ENCODE measurements at regions not wholly inside any gene's neighbourhood (a gene's known extent, or its start where the extent isn't known, plus 50 kb on each side); places are given as distances from the start of the nearest gene placed in this dataset.

DNA sequence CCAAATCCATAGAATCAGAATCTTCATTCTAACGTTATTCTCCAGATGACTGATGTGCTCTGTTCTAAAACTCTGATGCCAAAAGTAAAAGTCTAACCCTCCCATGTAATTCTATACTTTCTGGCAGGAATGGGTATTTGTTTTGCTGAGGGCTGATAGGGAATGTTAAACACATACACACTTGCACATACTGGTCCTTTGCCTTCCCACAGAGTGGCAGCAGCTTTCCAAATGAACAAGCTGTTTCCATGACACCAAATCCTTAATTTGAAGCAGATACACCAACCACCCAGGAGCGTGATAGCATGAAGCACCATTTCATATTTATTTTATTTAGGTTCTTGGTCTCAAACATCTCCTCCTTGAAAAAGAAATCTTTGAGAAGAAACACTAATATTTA is 155.5 kb upstream of the PRDX4 start:
- no peaks in the 10 kb centered on the region for H4K20me1 ChIP-seq (replicated peaks in 1 of 2; ENCODE audit: control insufficient read depth in 1 of 2, insufficient read depth in 2 of 2, low read length in 2 of 2)
- H3K23me2 ChIP-seq (ENCODE audit: low read depth, low read length) = no peaks in the 10 kb centered on the region
- no peak overlapping the region for H3K14ac ChIP-seq (ENCODE audit: insufficient read length)
- H3K79me1 ChIP-seq (ENCODE audit: low read depth, low read length) = no peaks in the 10 kb centered on the region; the same call in 1 of the 2 replicates
- H3K9me3 ChIP-seq (ENCODE audit: insufficient read depth in 2 of 2, low read depth in 1 of 2, low read length in 1 of 2) = no peaks in the 10 kb centered on the region
- H2BK12ac ChIP-seq (ENCODE audit: low read depth, low read length) = no peak overlapping the region
- H3K56ac ChIP-seq (replicated peaks; ENCODE audit: insufficient read length, low read depth, low read length) = no peak overlapping the region
- H4K91ac ChIP-seq (replicated peaks; ENCODE audit: insufficient read length, low read length) = no peak overlapping the region
- H3K4me3 ChIP-seq (ENCODE audit: extremely low read depth in 1 of 4, insufficient read depth in 2 of 4, low read depth in 3 of 4, low read length in 4 of 4) = no peak overlapping the region
- no peak overlapping the region for H2AFZ ChIP-seq (ENCODE audit: low read length)
- peak; percentile 7 for FAIRE-seq
- CTCF ChIA-PET (ENCODE audit: partially characterized antibody) = no interaction called here
- no peak for TF ChIP-seq CHD2 (IDR thresholded peaks at IDR 0.05; ENCODE audit: low read length)
- no peak for TF ChIP-seq NRF1 (IDR thresholded peaks at IDR 0.05; ENCODE audit: low read depth, low read length)
- no peak for TF ChIP-seq BACH1 (IDR thresholded peaks at IDR 0.05; ENCODE audit: low read length)
- no peak for TF ChIP-seq ZNF274 (IDR thresholded peaks at IDR 0.05; ENCODE audit: borderline replicate concordance, extremely low read depth, low read length)
- TF ChIP-seq KDM1A (IDR thresholded peaks at IDR 0.05; ENCODE audit: borderline replicate concordance, low read length) = no peak
- no peak for TF ChIP-seq SP4 (IDR thresholded peaks at IDR 0.05; ENCODE audit: low read length)
- no peak for TF ChIP-seq JUND (IDR thresholded peaks at IDR 0.05; ENCODE audit: low read length)
- no peak for TF ChIP-seq GTF2F1 (IDR thresholded peaks at IDR 0.05; ENCODE audit: borderline replicate concordance, low read depth, low read length)
- no peak for TF ChIP-seq CREB1 (IDR thresholded peaks at IDR 0.05)
- no peak for TF ChIP-seq RXRA (IDR thresholded peaks at IDR 0.05; ENCODE audit: insufficient read depth, low read depth, low read length)
- TF ChIP-seq HDAC6 (IDR thresholded peaks at IDR 0.05; ENCODE audit: low read depth, low read length) = no peak
- no peak for TF ChIP-seq POLR2A (IDR thresholded peaks at IDR 0.05; ENCODE audit: control extremely low read depth in 1 of 2, low read depth in 2 of 2, low read length in 2 of 2)
- no peak overlapping the region for H2AK5ac ChIP-seq (ENCODE audit: low read depth, low read length)
- POLR2A ChIA-PET (ENCODE audit: partially characterized antibody) = interaction anchor here (1.0 kb wide), 1 partner anchor 18 kb away, joined by 3 read pairs; no protein-coding TSS in a partner anchor
- no peak overlapping the region for H3K9ac ChIP-seq (replicated peaks in 1 of 4; ENCODE audit: extremely low read depth in 1 of 4, low read depth in 3 of 4, low read length in 3 of 4)
- H4K5ac ChIP-seq (ENCODE audit: insufficient read length, low read depth, low read length) = no peak overlapping the region
- no peaks in the 10 kb centered on the region for H3K27me3 ChIP-seq (replicated peaks in 1 of 4; ENCODE audit: control insufficient read depth in 3 of 4, extremely low read depth in 1 of 4, insufficient read depth in 3 of 4, low read length in 3 of 4)
- peak overlapping the region; percentile 48; the same call in 1 of the 2 replicates for H2BK20ac ChIP-seq (ENCODE audit: low read length)
- no peak overlapping the region for H3K27ac ChIP-seq (ENCODE audit: low read depth, low read length)
- no peak overlapping the region for H3K4ac ChIP-seq (replicated peaks; ENCODE audit: insufficient read length, low read depth, low read length)
- no peak overlapping the region for H3K23ac ChIP-seq (ENCODE audit: insufficient read length)
- H3K4me1 ChIP-seq (replicated peaks in 1 of 4; ENCODE audit: control insufficient read depth in 3 of 4, insufficient read depth in 4 of 4, low read length in 3 of 4) = peaks cover 2 to 14% (median 9%) of the 10 kb centered on the region in 4 experiments; a peak in 6 of 7 replicates
- H3K4me2 ChIP-seq (ENCODE audit: insufficient read depth in 1 of 2, low read depth in 2 of 2, low read length in 2 of 2) = no peak overlapping the region
- H3K18ac ChIP-seq (ENCODE audit: extremely low read depth, low read length) = no peak overlapping the region
- H3K36me3 ChIP-seq (ENCODE audit: control insufficient read depth in 2 of 4, insufficient read depth in 4 of 4, low read length in 3 of 4) = no peaks in the 10 kb centered on the region
- 79% methylated on average over 2 of the region's 2 CpGs; no CpG with 5 or more reads in 1 of the 2 experiments for whole genome bisulfite sequencing, 2 experiments (ENCODE audit: extremely low coverage in 1 of 2, insufficient coverage in 1 of 2, insufficient read length in 1 of 2, insufficient replicate concordance in 2 of 2, low coverage in 1 of 2, low lambda C conversion rate in 2 of 2, missing lambda C conversion rate in 1 of 2)
- H2BK5ac ChIP-seq (ENCODE audit: low read depth, low read length) = no peak overlapping the region
- H2BK15ac ChIP-seq (ENCODE audit: low read length) = no peak overlapping the region
- H2BK120ac ChIP-seq (replicated peaks; ENCODE audit: low read depth, low read length) = peak overlapping the region; percentile 28
- DNase-seq (ENCODE audit: low read depth in 1 of 2, low spot score in 2 of 2) = no peak
- H3K79me2 ChIP-seq (ENCODE audit: control insufficient read depth in 1 of 2, insufficient read depth in 2 of 2, low read length in 2 of 2) = no peaks in the 10 kb centered on the region
- H4K8ac ChIP-seq (ENCODE audit: extremely low read depth, insufficient read depth, low read length) = no peak overlapping the region
